Esophagus squamous epithelium (tissue), 5 donors: ENCODE measurements at regions not wholly inside any gene's neighbourhood (a gene's known extent, or its start where the extent isn't known, plus 50 kb on each side); places are given as distances from the start of the nearest gene placed in this dataset.

Experiments used
- DNase-seq: peaks from one replicate; lab custom pipeline; 2025; lab: John Stamatoyannopoulos, UW
- H3K27ac ChIP-seq, 4 donors: fragments of 200-600 bp; sonication (generic); one replicate each; pipeline ENCODE4 v1.5.1; 2016 to 2019; ENCODE audit warnings: mild to moderate bottlenecking in 1 of 4
- H3K27me3 ChIP-seq, 4 donors: fragments of 200-600 bp; sonication (generic); 1 replicate in 3 of 4; 2 replicates in 1 of 4; pipeline versions ENCODE4 v1.5.1 to v1.6.0; 2017 to 2021; ENCODE audit warnings: antibody characterized with exemption in 1 of 4
- H3K36me3 ChIP-seq, 3 donors: fragments of 200-600 bp; sonication (generic); one replicate each; pipeline ENCODE4 v1.5.1; 2016 to 2019
- H3K4me1 ChIP-seq, 3 donors: fragments of 200-600 bp; sonication (generic); one replicate each; pipeline ENCODE4 v1.5.1; 2017 to 2019
- H3K4me3 ChIP-seq, 4 donors: fragments of 200-600 bp; sonication (generic); 1 replicate in 3 of 4; 2 replicates in 1 of 4; pipeline ENCODE4 v1.5.1; 2016 to 2019; ENCODE audit warnings: mild to moderate bottlenecking in 2 of 4, moderate library complexity in 1 of 4
- H3K9me3 ChIP-seq, 3 donors: fragments of 200-600 bp; sonication (generic); one replicate each; pipeline ENCODE4 v1.5.1; 2016 to 2019
- CTCF ChIP-seq, 6 experiments: fragments of 450-650 bp in 4 of 6; fragments of 200-600 bp in 2 of 6; sonication (generic) in 2 of 6; IDR thresholded peaks; one replicate each; pipeline ENCODE4 v1.5.1; 2016 to 2019; ENCODE audit warnings: antibody characterized with exemption in 6 of 6, mild to moderate bottlenecking in 4 of 6, moderate library complexity in 4 of 6
- POLR2A ChIP-seq, 4 donors: fragments of 450-650 bp; IDR thresholded peaks; one replicate each; pipeline ENCODE4 v1.6.1; 2017; ENCODE audit warnings: antibody characterized with exemption in 4 of 4, mild to moderate bottlenecking in 4 of 4, moderate library complexity in 3 of 4
- whole genome bisulfite sequencing, 2 donors: methylation state at CpG; one replicate each; pipeline ENCODE4 v1.1.5; 2018; 5-methylcytosine and 5-hydroxymethylcytosine counted together
- intact Hi-C: fragments of 100-400 bp; cut with DNase I; formaldehyde crosslinking; loops from one replicate; pipeline ENCODE4 v1.15.0; 2022
- donor health status: DM: yes; HTN: yes; CAD: no.

- Histone ChIP-seq H3K27ac (no peak overlapping the region), H3K4me3 (no peak overlapping the region), H3K36me3 (no peaks in the 10 kb centered on the region), H3K9me3 (no peaks in the 10 kb centered on the region), H3K4me1 (peaks cover 0 to 12% (median 0%) of the 10 kb centered on the region in 3 donors), H3K27me3 (no peaks in the 10 kb centered on the region)
- no peak for DNase-seq
- intact Hi-C loops = no loop called here
- TF ChIP-seq POLR2A (IDR thresholded peaks at IDR 0.05) (no peak), CTCF (IDR thresholded peaks at IDR 0.05) (no peak)
- 77 to 83% methylated on average over 1 of the region's 1 CpG for WGBS, 2 donors
These were observed 285.2 kb downstream of the NPR3 start for GRCh38 chr5:32996336-32996735.

- 61 to 71% methylated on average over 6 of the region's 6 CpGs for WGBS, 2 donors
- Histone ChIP-seq H3K4me1 (no peaks in the 10 kb centered on the region), H3K27me3 (no peaks in the 10 kb centered on the region), H3K4me3 (no peak overlapping the region), H3K27ac (no peak overlapping the region), H3K9me3 (peaks cover 0 to 6% (median 6%) of the 10 kb centered on the region in 3 donors), H3K36me3 (no peaks in the 10 kb centered on the region)
- TF ChIP-seq CTCF (IDR thresholded peaks at IDR 0.05) (no peak), POLR2A (IDR thresholded peaks at IDR 0.05) (no peak)
- intact Hi-C loops = no loop called here
- DNase-seq = no peak
These were observed 297.8 kb downstream of the NPR3 start for GRCh38 chr5:33008751-33009418.

GRCh38 chr5:33010846-33011245, 299.7 kb downstream of the NPR3 start:
- intact Hi-C loops = no loop called here
- Histone ChIP-seq H3K36me3 (no peaks in the 10 kb centered on the region), H3K9me3 (peaks cover 0 to 10% (median 9%) of the 10 kb centered on the region in 3 donors), H3K27ac (no peak overlapping the region), H3K4me3 (no peak overlapping the region), H3K27me3 (no peaks in the 10 kb centered on the region), H3K4me1 (no peaks in the 10 kb centered on the region)
- no peak for TF ChIP-seq CTCF (IDR thresholded peaks at IDR 0.05)
- no peak for TF ChIP-seq POLR2A (IDR thresholded peaks at IDR 0.05)
- no peak for DNase-seq
- 82 to 96% methylated on average over 1 of the region's 1 CpG for WGBS, 2 donors

- Histone ChIP-seq H3K4me3 (no peak overlapping the region), H3K4me1 (no peaks in the 10 kb centered on the region), H3K27ac (no peak overlapping the region), H3K27me3 (no peaks in the 10 kb centered on the region), H3K36me3 (no peaks in the 10 kb centered on the region), H3K9me3 (peaks cover 0 to 10% (median 9%) of the 10 kb centered on the region in 3 donors)
- intact Hi-C loops = no loop called here
- TF ChIP-seq CTCF (IDR thresholded peaks at IDR 0.05) = no peak
- no peak for TF ChIP-seq POLR2A (IDR thresholded peaks at IDR 0.05)
- DNase-seq = no peak
These were observed 300.7 kb downstream of the NPR3 start for GRCh38 chr5:33011801-33012200.

GRCh38 chr5:33023649-33024048, 312.5 kb downstream of the NPR3 start:
- Histone ChIP-seq H3K27me3 (no peaks in the 10 kb centered on the region), H3K4me3 (no peak overlapping the region), H3K4me1 (no peaks in the 10 kb centered on the region), H3K36me3 (no peaks in the 10 kb centered on the region), H3K9me3 (no peaks in the 10 kb centered on the region), H3K27ac (no peak overlapping the region)
- DNase-seq = no peak
- TF ChIP-seq POLR2A (IDR thresholded peaks at IDR 0.05) (no peak), CTCF (IDR thresholded peaks at IDR 0.05) (no peak)
- 27 to 38% methylated on average over 2 of the region's 2 CpGs for WGBS, 2 donors
- intact Hi-C loops = no loop called here
